ENCODE measurements at regions not wholly inside any gene's neighbourhood (a gene's known extent, or its start where the extent isn't known, plus 50 kb on each side); places are given as distances from the start of the nearest gene placed in this dataset.
"Not testable (repeated sequence)": the region's sequence is repeated elsewhere in the genome, so short reads cannot be mapped to it uniquely, and the experiment has no call there.

GRCh38 chr2:136284226-136285119, 166.5 kb upstream of the CXCR4 start:
- DNase-seq (ENCODE audit: low read depth) = no peak

DNA sequence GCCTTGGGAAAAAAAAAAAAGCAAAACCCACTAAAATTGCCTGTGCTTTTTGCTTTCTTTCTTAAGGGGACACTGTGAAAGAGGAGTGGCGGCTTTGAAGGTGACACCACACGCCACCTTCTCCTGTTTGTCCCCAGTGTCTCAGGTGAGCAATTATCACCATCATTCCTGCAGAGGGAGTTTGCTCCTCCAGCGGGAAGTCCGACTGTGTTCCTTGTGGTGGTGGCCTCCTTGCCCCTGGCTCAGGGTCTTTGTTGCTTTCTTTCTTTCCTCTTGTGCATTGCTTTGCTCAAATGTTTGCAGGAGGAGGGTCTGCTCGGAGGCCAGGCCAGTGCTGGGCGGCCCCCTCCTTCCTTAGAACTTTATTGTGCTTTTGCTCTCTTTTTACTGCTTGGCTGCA, 164.3 kb upstream of the CXCR4 start:
- no peak for DNase-seq (ENCODE audit: low read depth)

GRCh38 chr2:136281281-136282114, 163.5 kb upstream of the CXCR4 start:
- DNase-seq (ENCODE audit: low read depth) = no peak

GRCh38 chr2:136266346-136266745, 148.4 kb upstream of the CXCR4 start:
- not testable (repeated sequence) for DNase-seq (ENCODE audit: low read depth)

GRCh38 chr2:136259551-136259950, 141.6 kb upstream of the CXCR4 start:
- no peak for DNase-seq (ENCODE audit: low read depth)

DNA sequence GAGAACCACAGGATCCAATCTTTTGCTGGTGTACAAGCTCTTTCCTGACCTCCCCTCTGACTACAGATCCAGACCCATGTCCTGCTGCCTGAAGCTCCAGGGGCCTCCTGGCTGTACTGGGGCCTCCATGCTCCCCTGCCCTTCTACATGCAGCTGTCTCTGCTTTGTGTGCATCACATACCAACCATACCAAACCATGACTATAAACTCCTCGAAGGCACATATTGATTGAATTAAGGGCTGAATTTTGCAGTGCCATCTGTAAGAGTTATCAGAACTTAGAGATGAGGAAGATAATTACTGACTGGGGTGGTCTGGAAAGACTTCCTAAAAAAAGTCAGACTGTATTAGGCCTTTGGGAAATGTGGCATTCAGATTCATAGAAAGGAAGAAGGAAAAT, 139.9 kb upstream of the CXCR4 start:
- DNase-seq (ENCODE audit: low read depth) = no peak

DNA sequence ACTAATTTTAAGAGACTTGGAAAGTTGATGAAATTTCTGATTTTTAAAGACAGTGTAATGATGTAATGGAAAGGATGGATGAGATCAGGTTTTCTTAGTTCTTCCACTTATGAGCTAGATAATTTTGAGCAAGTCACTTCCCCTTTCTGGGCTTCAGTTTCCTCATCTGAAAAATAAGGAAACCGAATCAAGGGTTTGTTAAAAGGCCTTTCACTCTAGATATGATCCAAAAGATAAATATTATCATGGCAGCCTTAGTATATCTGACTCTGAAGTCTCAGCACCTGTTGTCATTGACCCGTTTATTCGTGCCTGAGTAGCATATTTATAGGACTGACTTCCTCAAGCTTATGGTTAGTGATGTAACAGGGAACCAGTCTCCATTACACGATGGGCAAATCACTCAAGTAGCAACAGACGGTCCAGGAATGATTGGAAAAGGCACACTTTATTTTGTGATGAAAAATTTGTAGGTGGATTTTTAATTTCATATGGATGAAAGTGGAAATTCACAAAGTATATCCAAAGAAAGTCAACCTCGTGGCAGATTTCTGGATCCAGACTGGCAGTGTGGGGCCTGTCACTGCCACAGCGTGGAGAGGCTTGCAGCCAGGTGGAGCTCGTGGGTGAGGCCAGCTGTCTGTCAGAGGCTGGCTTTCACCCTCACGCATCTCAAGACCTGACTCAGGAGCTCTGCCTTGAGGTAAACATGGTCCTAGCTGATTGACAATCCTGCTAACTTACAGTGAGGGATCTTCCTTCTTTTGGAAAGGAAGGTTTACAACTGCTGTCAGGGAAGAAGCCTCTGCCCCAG, 137.9 kb upstream of the CXCR4 start:
- no peak for DNase-seq (ENCODE audit: low read depth)

- no peak for DNase-seq (ENCODE audit: low read depth)
Observed at GRCh38 chr2:136255127-136255526, 137.2 kb upstream of the CXCR4 start.

GRCh38 chr2:136254681-136255080, 136.7 kb upstream of the CXCR4 start:
- no peak for DNase-seq (ENCODE audit: low read depth)

DNA sequence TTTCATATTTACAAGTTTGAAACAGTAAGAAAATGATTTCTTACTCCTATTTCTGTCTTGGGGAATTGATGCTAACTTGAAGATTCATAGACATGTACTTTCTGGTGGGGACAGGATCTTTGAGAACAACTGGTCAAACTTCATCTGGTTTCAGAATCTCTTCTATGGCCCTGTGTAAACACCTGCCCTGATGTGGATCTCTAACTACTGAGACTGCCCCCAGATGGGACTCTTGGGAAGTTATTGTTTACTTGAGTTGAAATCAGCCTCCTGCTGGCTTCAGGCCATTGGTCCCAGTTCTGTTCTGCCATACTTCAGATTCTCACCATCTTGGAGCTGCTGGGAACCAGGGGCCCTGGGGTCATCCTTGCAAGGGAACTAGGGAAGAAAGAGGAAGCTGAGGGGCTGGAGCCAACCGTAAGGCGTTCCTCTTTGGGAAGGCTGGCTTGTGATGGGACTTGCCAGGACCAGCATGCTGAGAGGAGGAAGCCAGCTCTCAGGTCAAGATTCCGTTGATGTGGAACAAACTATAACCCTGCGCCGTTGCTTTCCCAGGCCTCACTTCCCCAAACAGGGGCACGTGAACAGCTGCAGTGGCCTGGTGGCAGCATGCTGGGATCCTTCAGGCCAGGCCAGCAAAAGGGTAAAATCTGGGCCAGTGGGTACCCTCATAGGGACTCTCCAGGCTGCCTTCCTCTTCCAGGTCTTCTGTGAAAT, 135.5 kb upstream of the CXCR4 start:
- no peak for DNase-seq (ENCODE audit: low read depth)

GRCh38 chr2:136251885-136252585, 134.1 kb upstream of the CXCR4 start:
- no peak for DNase-seq (ENCODE audit: low read depth)

- DNase-seq (ENCODE audit: low read depth) = no peak
Observed at GRCh38 chr2:136251197-136251884, 133.4 kb upstream of the CXCR4 start.

GRCh38 chr2:136250131-136250530, 132.2 kb upstream of the CXCR4 start:
- DNase-seq (ENCODE audit: low read depth) = no peak

- DNase-seq (ENCODE audit: low read depth) = no peak
Observed at GRCh38 chr2:136248907-136249306, 131.0 kb upstream of the CXCR4 start.

- peak; percentile 44 for DNase-seq (ENCODE audit: low read depth)
Observed at GRCh38 chr2:136248242-136248641, 130.3 kb upstream of the CXCR4 start.

GRCh38 chr2:136247204-136247950, 129.4 kb upstream of the CXCR4 start:
- no peak for DNase-seq (ENCODE audit: low read depth)

DNA sequence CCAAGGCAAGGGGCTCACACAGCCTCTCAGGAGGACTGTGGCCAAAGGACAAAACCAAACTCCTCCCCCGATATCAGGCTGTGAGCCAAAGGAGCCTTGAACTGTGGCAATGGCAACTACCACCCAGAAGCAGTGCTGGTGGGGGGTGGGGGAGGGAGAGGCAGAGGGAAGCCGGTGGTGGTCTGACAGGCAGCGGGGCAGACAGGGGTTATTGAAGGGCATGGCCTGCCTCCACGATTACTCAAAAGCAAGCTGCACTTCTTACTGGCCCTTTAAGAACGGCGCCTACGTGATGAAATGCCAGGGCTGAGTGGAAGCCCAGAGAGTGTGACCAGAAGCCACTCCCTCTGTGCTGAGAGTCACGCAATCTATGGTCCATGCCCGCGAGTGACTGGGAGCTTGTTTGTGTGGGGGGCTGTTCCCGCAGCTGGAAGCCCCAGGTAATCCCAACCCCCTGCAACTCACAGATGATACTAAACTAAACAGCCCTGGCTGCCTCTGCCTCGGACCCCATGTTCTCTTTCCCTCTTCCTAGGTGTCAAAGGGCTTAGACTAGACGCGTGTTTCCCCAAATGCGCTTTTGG, 128.2 kb upstream of the CXCR4 start:
- no peak for DNase-seq (ENCODE audit: low read depth)

DNA sequence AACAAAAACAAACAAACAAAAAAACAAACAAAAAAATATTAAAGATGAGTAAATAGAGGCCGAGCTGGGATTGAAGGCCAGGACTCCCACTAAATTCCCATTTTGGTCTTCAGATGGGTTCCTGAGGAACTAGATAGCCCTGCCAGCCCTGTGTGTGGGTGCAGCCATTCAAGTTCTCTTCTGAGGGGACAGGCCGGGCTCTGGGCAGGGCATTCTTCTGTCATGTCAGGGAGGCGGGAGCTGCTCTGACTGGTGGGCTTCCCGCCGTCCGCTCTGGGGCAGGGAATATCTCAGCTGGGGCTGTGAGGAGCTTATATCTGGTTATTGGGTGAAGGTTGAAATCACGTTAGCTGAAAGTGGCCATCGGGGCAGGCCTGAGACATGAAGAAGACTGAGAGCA, 127.3 kb upstream of the CXCR4 start:
- no peak for DNase-seq (ENCODE audit: low read depth)

- DNase-seq (ENCODE audit: low read depth) = peak; percentile 15
Observed at GRCh38 chr2:136244536-136244885, 126.6 kb upstream of the CXCR4 start.
